ENCODE measurements at regions not wholly inside any gene's neighbourhood (a gene's known extent, or its start where the extent isn't known, plus 50 kb on each side); places are given as distances from the start of the nearest gene placed in this dataset.

GRCh38 chr14:44265246-44265645 lies 241.8 kb downstream of the FSCB start:
- Histone ChIP-seq H3K4me3 (ENCODE audit: insufficient read depth, low read depth, low read length) (no peak overlapping the region), H3K4me1 (ENCODE audit: control insufficient read depth, insufficient read depth, low read length) (no peaks in the 10 kb centered on the region), H4K20me1 (ENCODE audit: insufficient read depth, low read length) (no peaks in the 10 kb centered on the region), H4K8ac (ENCODE audit: low read depth in 2 of 2, low read length in 2 of 2) (no peak overlapping the region), H2AK9ac (replicated peaks; ENCODE audit: low read depth, low read length, poor library complexity) (no peak overlapping the region), H3K27ac (ENCODE audit: insufficient read depth, low read length) (no peak overlapping the region), H3K14ac (replicated peaks; ENCODE audit: low read depth, low read length) (no peak overlapping the region), H3K56ac (ENCODE audit: extremely low read depth, insufficient read depth, low read length) (no peak overlapping the region), H3K23ac (ENCODE audit: low read depth, low read length) (no peak overlapping the region), H3K36me3 (ENCODE audit: control insufficient read depth, insufficient read depth, low read length) (no peaks in the 10 kb centered on the region), H3K18ac (ENCODE audit: low read depth, low read length) (no peak overlapping the region), H3K4ac (ENCODE audit: low read depth, low read length) (no peak overlapping the region), H2AK5ac (ENCODE audit: low read depth, low read length) (no peak overlapping the region), H3K9me1 (ENCODE audit: insufficient read depth, low read length) (no peaks in the 10 kb centered on the region), H2BK120ac (ENCODE audit: low read depth, low read length) (no peak overlapping the region), H3K9me3 (ENCODE audit: control insufficient read depth, insufficient read depth, low read length) (peaks cover 3% of the 10 kb centered on the region; the same call in 1 of the 2 replicates), H3K27me3 (ENCODE audit: control insufficient read depth, insufficient read depth, low read length) (no peaks in the 10 kb centered on the region), H4K91ac (ENCODE audit: insufficient read depth, low read depth, low read length) (no peak overlapping the region), H3K79me1 (ENCODE audit: low read depth in 1 of 2, low read length in 2 of 2) (no peaks in the 10 kb centered on the region), H2BK20ac (ENCODE audit: low read depth, low read length) (no peak overlapping the region), H2BK15ac (ENCODE audit: low read depth, low read length) (no peak overlapping the region), H3K9ac (ENCODE audit: low read depth, low read length) (no peak overlapping the region), H2AFZ (replicated peaks; ENCODE audit: low read length, poor library complexity) (no peak overlapping the region), H3K4me2 (ENCODE audit: low read depth, low read length) (no peak overlapping the region), H2BK5ac (ENCODE audit: low read depth, low read length, poor library complexity, severe bottlenecking) (no peak overlapping the region), H4K5ac (ENCODE audit: low read depth, low read length) (no peak overlapping the region)
- intact Hi-C loops (cut with micrococcal nuclease) (no loop called here), dilution Hi-C loops (cut with HindIII; ENCODE audit: low sequenced_read_pairs, unreplicated experiment) (no loop called here), in situ Hi-C loops (cut with MboI; ENCODE audit: low sequenced_read_pairs) (no loop called here)
- ATAC-seq (ENCODE audit: low read depth) = no peak
- WGBS, 2 experiments (ENCODE audit: extremely low coverage in 2 of 2, insufficient read length in 1 of 2) = 0% methylated on average over 1 of the region's 2 CpGs; no CpG with 5 or more reads in 1 of the 2 experiments
- DNase-seq = no peak
- ChIA-PET CTCF (no interaction called here), POLR2A (ENCODE audit: unreplicated experiment) (no interaction called here)
- TF ChIP-seq RAD21 (IDR thresholded peaks at IDR 0.05; ENCODE audit: low read length) = no peak
- TF ChIP-seq, protein P1, sequence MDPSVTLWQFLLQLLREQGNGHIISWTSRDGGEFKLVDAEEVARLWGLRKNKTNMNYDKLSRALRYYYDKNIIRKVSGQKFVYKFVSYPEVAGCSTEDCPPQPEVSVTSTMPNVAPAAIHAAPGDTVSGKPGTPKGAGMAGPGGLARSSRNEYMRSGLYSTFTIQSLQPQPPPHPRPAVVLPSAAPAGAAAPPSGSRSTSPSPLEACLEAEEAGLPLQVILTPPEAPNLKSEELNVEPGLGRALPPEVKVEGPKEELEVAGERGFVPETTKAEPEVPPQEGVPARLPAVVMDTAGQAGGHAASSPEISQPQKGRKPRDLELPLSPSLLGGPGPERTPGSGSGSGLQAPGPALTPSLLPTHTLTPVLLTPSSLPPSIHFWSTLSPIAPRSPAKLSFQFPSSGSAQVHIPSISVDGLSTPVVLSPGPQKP (IDR thresholded peaks at IDR 0.05; ENCODE audit: borderline replicate concordance, low read depth, low read length) = no peak
- TF ChIP-seq POLR2A (IDR thresholded peaks at IDR 0.05; ENCODE audit: low read depth, low read length) = no peak
- TF ChIP-seq MAFK (IDR thresholded peaks at IDR 0.05; ENCODE audit: low read depth, low read length) = no peak
- TF ChIP-seq MAZ (IDR thresholded peaks at IDR 0.05; ENCODE audit: borderline replicate concordance, low read depth, low read length) = no peak
- no peak for TF ChIP-seq USF2 (IDR thresholded peaks at IDR 0.05; ENCODE audit: low read depth, low read length)
- TF ChIP-seq MXI1 (IDR thresholded peaks at IDR 0.05; ENCODE audit: borderline replicate concordance, low read depth, low read length) = no peak
- no peak for TF ChIP-seq NFE2L2 (IDR thresholded peaks at IDR 0.05; ENCODE audit: low read depth, low read length)
- no peak for TF ChIP-seq RFX5 (IDR thresholded peaks at IDR 0.05; ENCODE audit: low read depth, low read length)
- no peak for TF ChIP-seq RCOR1 (IDR thresholded peaks at IDR 0.05; ENCODE audit: insufficient replicate concordance, low read length)
- TF ChIP-seq CEBPB (IDR thresholded peaks at IDR 0.05; ENCODE audit: low read depth, low read length) = no peak
- TF ChIP-seq BHLHE40 (IDR thresholded peaks at IDR 0.05; ENCODE audit: low read depth, low read length) = no peak
- no peak for TF ChIP-seq SMC3 (IDR thresholded peaks at IDR 0.05; ENCODE audit: low read depth, low read length)
- TF ChIP-seq, protein P2, sequence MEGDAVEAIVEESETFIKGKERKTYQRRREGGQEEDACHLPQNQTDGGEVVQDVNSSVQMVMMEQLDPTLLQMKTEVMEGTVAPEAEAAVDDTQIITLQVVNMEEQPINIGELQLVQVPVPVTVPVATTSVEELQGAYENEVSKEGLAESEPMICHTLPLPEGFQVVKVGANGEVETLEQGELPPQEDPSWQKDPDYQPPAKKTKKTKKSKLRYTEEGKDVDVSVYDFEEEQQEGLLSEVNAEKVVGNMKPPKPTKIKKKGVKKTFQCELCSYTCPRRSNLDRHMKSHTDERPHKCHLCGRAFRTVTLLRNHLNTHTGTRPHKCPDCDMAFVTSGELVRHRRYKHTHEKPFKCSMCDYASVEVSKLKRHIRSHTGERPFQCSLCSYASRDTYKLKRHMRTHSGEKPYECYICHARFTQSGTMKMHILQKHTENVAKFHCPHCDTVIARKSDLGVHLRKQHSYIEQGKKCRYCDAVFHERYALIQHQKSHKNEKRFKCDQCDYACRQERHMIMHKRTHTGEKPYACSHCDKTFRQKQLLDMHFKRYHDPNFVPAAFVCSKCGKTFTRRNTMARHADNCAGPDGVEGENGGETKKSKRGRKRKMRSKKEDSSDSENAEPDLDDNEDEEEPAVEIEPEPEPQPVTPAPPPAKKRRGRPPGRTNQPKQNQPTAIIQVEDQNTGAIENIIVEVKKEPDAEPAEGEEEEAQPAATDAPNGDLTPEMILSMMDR (conservative IDR thresholded peaks at IDR 0.05; ENCODE audit: low read depth, low read length) = no peak
- no peak for TF ChIP-seq FOS (IDR thresholded peaks at IDR 0.05; ENCODE audit: low read depth, low read length)
- BruUV-seq (replicated peaks) = no TSS peak
